ENCODE measurements at regions not wholly inside any gene's neighbourhood (a gene's known extent, or its start where the extent isn't known, plus 50 kb on each side); places are given as distances from the start of the nearest gene placed in this dataset.

DNA sequence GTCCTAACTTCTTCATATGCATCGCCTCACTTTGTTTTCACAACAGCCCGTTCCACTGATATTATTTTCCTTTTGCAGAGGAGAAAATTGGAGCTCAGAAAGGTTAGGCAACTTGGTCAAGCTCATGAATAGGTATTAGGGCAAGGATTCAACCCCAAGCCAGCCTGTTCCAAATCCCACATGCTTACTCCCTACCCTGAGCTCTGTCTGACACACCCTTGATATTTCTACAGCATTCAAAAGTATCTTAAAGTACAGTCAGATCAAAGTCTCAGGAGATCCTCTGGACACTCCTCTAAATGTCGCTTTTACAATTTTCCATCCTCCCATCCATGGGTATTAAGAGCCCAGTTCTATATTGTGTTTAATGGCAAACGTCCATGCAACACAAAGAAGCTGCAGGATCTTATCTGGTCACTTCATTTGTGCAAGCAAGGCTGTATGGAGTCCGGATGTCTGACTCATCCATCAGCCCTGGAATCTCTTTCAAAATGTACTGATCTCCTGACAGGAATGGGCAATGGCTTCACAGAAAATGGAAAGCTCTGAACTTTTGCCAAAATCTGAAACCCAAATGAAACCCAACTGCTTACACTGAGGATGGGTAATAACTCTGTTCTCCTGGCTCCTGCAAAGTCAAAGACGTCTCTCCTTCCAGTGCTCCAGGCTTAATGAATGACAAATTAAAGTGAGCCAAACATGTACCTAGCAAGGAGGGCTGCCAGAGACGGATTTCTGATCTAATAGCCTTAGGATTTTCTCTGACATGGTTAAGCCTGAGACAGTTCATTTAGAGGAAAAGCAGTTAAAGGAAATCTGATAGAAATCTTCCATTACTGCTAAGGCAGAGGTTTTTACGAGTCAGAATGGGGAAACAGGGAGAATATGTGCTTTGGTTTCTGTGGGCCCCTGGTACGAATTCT, 230.9 kb upstream of the RORA start:
- TF ChIP-seq CTCF (IDR thresholded peaks at IDR 0.05) (no peak), POLR2A (IDR thresholded peaks at IDR 0.05) (no peak)
